ENCODE measurements at regions not wholly inside any gene's neighbourhood (a gene's known extent, or its start where the extent isn't known, plus 50 kb on each side); places are given as distances from the start of the nearest gene placed in this dataset.
"Not testable (repeated sequence)": the region's sequence is repeated elsewhere in the genome, so short reads cannot be mapped to it uniquely, and the experiment has no call there.

DNA sequence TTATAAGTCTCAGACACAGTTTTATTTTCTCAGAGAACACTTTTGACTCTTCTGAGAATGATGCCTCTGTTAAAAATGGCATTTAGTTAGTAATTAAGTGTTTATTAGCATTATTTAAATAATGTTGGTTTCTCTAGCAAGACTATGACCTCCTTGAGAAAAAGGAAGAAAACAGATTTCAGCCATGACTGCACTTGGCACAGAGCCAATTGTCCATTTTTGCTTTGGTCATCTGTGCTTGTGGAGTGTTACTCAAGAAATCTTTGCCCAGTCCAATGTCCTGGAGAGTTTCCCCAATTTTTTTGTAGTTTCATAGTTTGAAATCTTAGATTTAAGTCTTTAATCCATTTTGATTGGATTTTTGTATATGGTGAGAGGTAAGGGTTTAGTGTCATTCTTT, 1229.4 kb upstream of the FAM98A start:
- Histone ChIP-seq H3K9me3 (ENCODE audit: control insufficient read depth in 2 of 2, low read length in 2 of 2) (no peaks in the 10 kb centered on the region), H3K4me1 (ENCODE audit: control insufficient read depth, insufficient read depth, low read length) (no peaks in the 10 kb centered on the region), H3K9ac (ENCODE audit: low read length in 2 of 2) (no peak overlapping the region), H3K27me3 (ENCODE audit: control insufficient read depth in 1 of 2, insufficient read depth in 2 of 2, low read length in 2 of 2) (no peaks in the 10 kb centered on the region), H3K36me3 (ENCODE audit: control insufficient read depth in 2 of 2, insufficient read depth in 2 of 2, low read length in 2 of 2) (no peaks in the 10 kb centered on the region), H3K27ac (ENCODE audit: low read length) (no peak overlapping the region), H3K4me3 (ENCODE audit: low read length in 2 of 2) (no peak overlapping the region)

DNA sequence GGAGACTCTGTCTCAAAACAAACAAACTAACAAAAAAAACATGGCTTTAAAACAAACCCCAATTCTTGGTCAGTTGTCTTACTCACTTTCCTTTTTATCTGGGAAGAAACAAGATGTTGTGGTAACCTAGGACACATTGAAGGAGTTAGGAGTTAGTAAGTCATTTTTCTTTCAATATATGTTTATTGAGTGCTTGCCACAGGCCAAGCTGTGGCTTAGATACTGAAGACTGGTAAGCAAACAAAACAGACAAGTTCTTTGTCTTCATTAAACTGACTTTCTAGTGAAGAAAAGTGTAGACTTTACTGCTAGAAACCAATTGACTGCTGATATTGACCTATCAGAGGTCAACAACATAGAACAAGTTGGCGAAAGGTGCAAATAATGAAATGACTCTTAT, 1228.3 kb upstream of the FAM98A start:
- H3K9ac ChIP-seq (ENCODE audit: low read length in 2 of 2), result no peak overlapping the region
- H3K36me3 ChIP-seq (ENCODE audit: control insufficient read depth in 2 of 2, insufficient read depth in 2 of 2, low read length in 2 of 2), result no peaks in the 10 kb centered on the region
- no peak overlapping the region for H3K27ac ChIP-seq (ENCODE audit: low read length)
- no peaks in the 10 kb centered on the region for H3K4me1 ChIP-seq (ENCODE audit: control insufficient read depth, insufficient read depth, low read length)
- no peaks in the 10 kb centered on the region for H3K27me3 ChIP-seq (ENCODE audit: control insufficient read depth in 1 of 2, insufficient read depth in 2 of 2, low read length in 2 of 2)
- no peaks in the 10 kb centered on the region for H3K9me3 ChIP-seq (ENCODE audit: control insufficient read depth in 2 of 2, low read length in 2 of 2)
- H3K4me3 ChIP-seq (ENCODE audit: low read length in 2 of 2), result no peak overlapping the region

- Histone ChIP-seq H3K4me3 (ENCODE audit: low read length in 2 of 2) (no peak overlapping the region), H3K27me3 (ENCODE audit: control insufficient read depth in 1 of 2, insufficient read depth in 2 of 2, low read length in 2 of 2) (no peaks in the 10 kb centered on the region), H3K4me1 (ENCODE audit: control insufficient read depth, insufficient read depth, low read length) (no peaks in the 10 kb centered on the region), H3K9me3 (ENCODE audit: control insufficient read depth in 2 of 2, low read length in 2 of 2) (no peaks in the 10 kb centered on the region), H3K36me3 (ENCODE audit: control insufficient read depth in 2 of 2, insufficient read depth in 2 of 2, low read length in 2 of 2) (no peaks in the 10 kb centered on the region), H3K27ac (ENCODE audit: low read length) (no peak overlapping the region), H3K9ac (ENCODE audit: low read length in 2 of 2) (no peak overlapping the region)
Observed at GRCh38 chr2:34825686-34826085, 1226.6 kb upstream of the FAM98A start.

GRCh38 chr2:34822616-34823015, 1223.5 kb upstream of the FAM98A start:
- Histone ChIP-seq H3K27ac (ENCODE audit: low read length) (no peak overlapping the region), H3K9ac (ENCODE audit: low read length in 2 of 2) (no peak overlapping the region), H3K9me3 (ENCODE audit: control insufficient read depth in 2 of 2, low read length in 2 of 2) (no peaks in the 10 kb centered on the region), H3K36me3 (ENCODE audit: control insufficient read depth in 2 of 2, insufficient read depth in 2 of 2, low read length in 2 of 2) (no peaks in the 10 kb centered on the region), H3K4me1 (ENCODE audit: control insufficient read depth, insufficient read depth, low read length) (no peaks in the 10 kb centered on the region), H3K27me3 (ENCODE audit: control insufficient read depth in 1 of 2, insufficient read depth in 2 of 2, low read length in 2 of 2) (no peaks in the 10 kb centered on the region), H3K4me3 (ENCODE audit: low read length in 2 of 2) (no peak overlapping the region)

GRCh38 chr2:34815052-34815741, 1216.1 kb upstream of the FAM98A start:
- no peak overlapping the region for H3K9ac ChIP-seq (ENCODE audit: low read length in 2 of 2)
- no peaks in the 10 kb centered on the region for H3K4me1 ChIP-seq (ENCODE audit: control insufficient read depth, insufficient read depth, low read length)
- H3K27ac ChIP-seq (ENCODE audit: low read length), result no peak overlapping the region
- H3K4me3 ChIP-seq (ENCODE audit: low read length in 2 of 2), result no peak overlapping the region
- no peaks in the 10 kb centered on the region for H3K9me3 ChIP-seq (ENCODE audit: control insufficient read depth in 2 of 2, low read length in 2 of 2)
- no peaks in the 10 kb centered on the region for H3K36me3 ChIP-seq (ENCODE audit: control insufficient read depth in 2 of 2, insufficient read depth in 2 of 2, low read length in 2 of 2)
- no peaks in the 10 kb centered on the region for H3K27me3 ChIP-seq (ENCODE audit: control insufficient read depth in 1 of 2, insufficient read depth in 2 of 2, low read length in 2 of 2)

- no peaks in the 10 kb centered on the region for H3K9me3 ChIP-seq (ENCODE audit: control insufficient read depth in 2 of 2, low read length in 2 of 2)
- no peak overlapping the region for H3K4me3 ChIP-seq (ENCODE audit: low read length in 2 of 2)
- H3K27me3 ChIP-seq (ENCODE audit: control insufficient read depth in 1 of 2, insufficient read depth in 2 of 2, low read length in 2 of 2), result no peaks in the 10 kb centered on the region
- no peaks in the 10 kb centered on the region for H3K36me3 ChIP-seq (ENCODE audit: control insufficient read depth in 2 of 2, insufficient read depth in 2 of 2, low read length in 2 of 2)
- no peaks in the 10 kb centered on the region for H3K4me1 ChIP-seq (ENCODE audit: control insufficient read depth, insufficient read depth, low read length)
- H3K27ac ChIP-seq (ENCODE audit: low read length), result no peak overlapping the region
- no peak overlapping the region for H3K9ac ChIP-seq (ENCODE audit: low read length in 2 of 2)
Observed at GRCh38 chr2:34810456-34810855, 1211.4 kb upstream of the FAM98A start.

DNA sequence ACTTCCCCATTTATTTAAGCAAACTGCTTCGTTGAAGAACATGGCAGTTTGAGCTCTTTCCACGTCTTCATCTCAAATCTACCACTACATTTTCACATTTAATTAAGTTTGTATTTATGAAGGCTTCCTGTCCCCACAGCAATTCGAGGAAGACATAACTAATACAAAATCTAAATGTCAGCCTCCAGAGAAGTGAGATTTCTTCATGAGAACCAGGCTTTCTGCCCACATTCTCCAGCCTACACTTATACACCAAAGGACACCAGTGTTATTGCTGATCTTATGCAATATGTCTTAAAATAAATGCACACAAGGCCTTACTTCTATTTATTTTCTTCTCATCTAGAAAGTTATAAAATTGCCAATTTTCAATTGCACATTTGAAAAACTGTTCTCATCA, 1209.3 kb upstream of the FAM98A start:
- Histone ChIP-seq H3K27ac (ENCODE audit: low read length) (no peak overlapping the region), H3K9me3 (ENCODE audit: control insufficient read depth in 2 of 2, low read length in 2 of 2) (no peaks in the 10 kb centered on the region), H3K9ac (ENCODE audit: low read length in 2 of 2) (no peak overlapping the region), H3K4me1 (ENCODE audit: control insufficient read depth, insufficient read depth, low read length) (no peaks in the 10 kb centered on the region), H3K36me3 (ENCODE audit: control insufficient read depth in 2 of 2, insufficient read depth in 2 of 2, low read length in 2 of 2) (no peaks in the 10 kb centered on the region), H3K27me3 (ENCODE audit: control insufficient read depth in 1 of 2, insufficient read depth in 2 of 2, low read length in 2 of 2) (no peaks in the 10 kb centered on the region), H3K4me3 (ENCODE audit: low read length in 2 of 2) (no peak overlapping the region)

- no peaks in the 10 kb centered on the region for H3K9me3 ChIP-seq (ENCODE audit: control insufficient read depth in 2 of 2, low read length in 2 of 2)
- H3K36me3 ChIP-seq (ENCODE audit: control insufficient read depth in 2 of 2, insufficient read depth in 2 of 2, low read length in 2 of 2), result no peaks in the 10 kb centered on the region
- H3K27me3 ChIP-seq (ENCODE audit: control insufficient read depth in 1 of 2, insufficient read depth in 2 of 2, low read length in 2 of 2), result no peaks in the 10 kb centered on the region
- no peak overlapping the region for H3K9ac ChIP-seq (ENCODE audit: low read length in 2 of 2)
- no peaks in the 10 kb centered on the region for H3K4me1 ChIP-seq (ENCODE audit: control insufficient read depth, insufficient read depth, low read length)
- H3K27ac ChIP-seq (ENCODE audit: low read length), result no peak overlapping the region
- no peak overlapping the region for H3K4me3 ChIP-seq (ENCODE audit: low read length in 2 of 2)
Observed at GRCh38 chr2:34806891-34807290, 1207.8 kb upstream of the FAM98A start.

- H3K9ac ChIP-seq (ENCODE audit: low read length in 2 of 2), result no peak overlapping the region
- H3K27ac ChIP-seq (ENCODE audit: low read length), result no peak overlapping the region
- no peaks in the 10 kb centered on the region for H3K4me1 ChIP-seq (ENCODE audit: control insufficient read depth, insufficient read depth, low read length)
- H3K9me3 ChIP-seq (ENCODE audit: control insufficient read depth in 2 of 2, low read length in 2 of 2), result no peaks in the 10 kb centered on the region
- H3K4me3 ChIP-seq (ENCODE audit: low read length in 2 of 2), result no peak overlapping the region
- H3K27me3 ChIP-seq (ENCODE audit: control insufficient read depth in 1 of 2, insufficient read depth in 2 of 2, low read length in 2 of 2), result no peaks in the 10 kb centered on the region
- no peaks in the 10 kb centered on the region for H3K36me3 ChIP-seq (ENCODE audit: control insufficient read depth in 2 of 2, insufficient read depth in 2 of 2, low read length in 2 of 2)
Observed at GRCh38 chr2:34806396-34806795, 1207.3 kb upstream of the FAM98A start.

GRCh38 chr2:34799556-34799955, 1200.5 kb upstream of the FAM98A start:
- Histone ChIP-seq H3K27me3 (ENCODE audit: control insufficient read depth in 1 of 2, insufficient read depth in 2 of 2, low read length in 2 of 2) (no peaks in the 10 kb centered on the region), H3K4me3 (ENCODE audit: low read length in 2 of 2) (no peak overlapping the region), H3K36me3 (ENCODE audit: control insufficient read depth in 2 of 2, insufficient read depth in 2 of 2, low read length in 2 of 2) (no peaks in the 10 kb centered on the region), H3K4me1 (ENCODE audit: control insufficient read depth, insufficient read depth, low read length) (no peaks in the 10 kb centered on the region), H3K9ac (ENCODE audit: low read length in 2 of 2) (no peak overlapping the region), H3K27ac (ENCODE audit: low read length) (no peak overlapping the region), H3K9me3 (ENCODE audit: control insufficient read depth in 2 of 2, low read length in 2 of 2) (no peaks in the 10 kb centered on the region)

GRCh38 chr2:34795586-34795985, 1196.5 kb upstream of the FAM98A start:
- H3K4me3 ChIP-seq (ENCODE audit: low read length in 2 of 2); H3K27ac ChIP-seq (ENCODE audit: low read length); H3K4me1 ChIP-seq (ENCODE audit: control insufficient read depth, insufficient read depth, low read length); H3K27me3 ChIP-seq (ENCODE audit: control insufficient read depth in 1 of 2, insufficient read depth in 2 of 2, low read length in 2 of 2); H3K9ac ChIP-seq (ENCODE audit: low read length in 2 of 2); H3K36me3 ChIP-seq (ENCODE audit: control insufficient read depth in 2 of 2, insufficient read depth in 2 of 2, low read length in 2 of 2); H3K9me3 ChIP-seq (ENCODE audit: control insufficient read depth in 2 of 2, low read length in 2 of 2): not testable (repeated sequence)
